Epithelial cell of esophagus (primary cell): ENCODE measurements at regions not wholly inside any gene's neighbourhood (a gene's known extent, or its start where the extent isn't known, plus 50 kb on each side); places are given as distances from the start of the nearest gene placed in this dataset.

ENCODE experiments used
- DNase-seq: peaks from one replicate; pipeline ENCODE4 v3.0.0; 2010; ENCODE audit warnings: low read depth
- H3K4me3 ChIP-seq: 2 replicates; pipeline ENCODE4 v1.5.1; 2011; ENCODE audit warnings: mild to moderate bottlenecking, low read length, control low read depth
- TF ChIP-seq, protein P1 (sequence below): IDR thresholded peaks from 2 replicates; pipeline ENCODE4 v1.5.1; 2011; ENCODE audit warnings: low read depth, mild to moderate bottlenecking, low read length, control low read depth, inconsistent platforms; ENCODE audit not compliant: insufficient read depth; ENCODE audit errors: missing control alignments

DNA sequence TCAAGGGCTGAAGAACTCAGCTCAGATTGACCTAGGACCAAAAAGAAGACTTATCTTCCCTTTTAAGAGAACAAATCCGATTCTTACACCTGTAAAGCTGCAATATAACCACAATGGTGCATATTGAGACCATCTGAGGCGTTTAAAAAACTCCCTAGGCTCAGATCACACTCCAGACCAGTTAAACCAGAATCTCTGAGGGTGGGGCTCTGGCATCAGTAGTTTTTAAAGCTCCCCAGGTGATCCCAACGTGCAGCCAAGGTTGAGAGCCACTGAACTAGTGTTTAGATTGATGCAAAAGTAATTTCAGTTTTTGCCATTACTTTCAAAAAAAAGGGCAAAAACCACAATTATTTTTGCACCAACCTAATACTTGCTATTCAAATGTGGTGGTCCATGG lies 73.9 kb upstream of the GPM6B start:
- TF ChIP-seq, protein P1, sequence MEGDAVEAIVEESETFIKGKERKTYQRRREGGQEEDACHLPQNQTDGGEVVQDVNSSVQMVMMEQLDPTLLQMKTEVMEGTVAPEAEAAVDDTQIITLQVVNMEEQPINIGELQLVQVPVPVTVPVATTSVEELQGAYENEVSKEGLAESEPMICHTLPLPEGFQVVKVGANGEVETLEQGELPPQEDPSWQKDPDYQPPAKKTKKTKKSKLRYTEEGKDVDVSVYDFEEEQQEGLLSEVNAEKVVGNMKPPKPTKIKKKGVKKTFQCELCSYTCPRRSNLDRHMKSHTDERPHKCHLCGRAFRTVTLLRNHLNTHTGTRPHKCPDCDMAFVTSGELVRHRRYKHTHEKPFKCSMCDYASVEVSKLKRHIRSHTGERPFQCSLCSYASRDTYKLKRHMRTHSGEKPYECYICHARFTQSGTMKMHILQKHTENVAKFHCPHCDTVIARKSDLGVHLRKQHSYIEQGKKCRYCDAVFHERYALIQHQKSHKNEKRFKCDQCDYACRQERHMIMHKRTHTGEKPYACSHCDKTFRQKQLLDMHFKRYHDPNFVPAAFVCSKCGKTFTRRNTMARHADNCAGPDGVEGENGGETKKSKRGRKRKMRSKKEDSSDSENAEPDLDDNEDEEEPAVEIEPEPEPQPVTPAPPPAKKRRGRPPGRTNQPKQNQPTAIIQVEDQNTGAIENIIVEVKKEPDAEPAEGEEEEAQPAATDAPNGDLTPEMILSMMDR = no peak
- peak; percentile 58 for DNase-seq
- H3K4me3 ChIP-seq = no peak overlapping the region

- TF ChIP-seq, protein P1 = no peak
- DNase-seq = no peak
- no peak overlapping the region for H3K4me3 ChIP-seq
Observed at GRCh38 chrX:13888284-13888683, 71.4 kb upstream of the GPM6B start.

DNA sequence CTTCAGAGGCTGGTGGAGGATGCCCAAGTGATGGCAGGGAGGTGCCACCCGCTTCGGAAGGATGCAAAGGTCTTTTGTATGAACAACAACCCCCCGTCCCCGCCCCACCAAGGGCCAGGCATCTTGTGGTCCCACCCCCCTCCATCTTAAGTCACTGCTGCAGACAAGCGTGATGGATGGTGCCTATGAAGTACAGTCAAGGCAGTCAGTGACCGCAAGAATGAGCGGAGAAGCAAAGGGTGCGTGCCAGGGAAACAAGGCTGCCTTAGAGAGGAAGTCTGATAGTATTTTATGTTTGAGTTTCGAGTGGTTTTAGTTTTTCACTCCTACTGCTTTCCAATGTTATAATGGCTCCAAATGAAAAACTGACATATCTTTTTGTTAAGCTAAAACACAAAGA lies 68.7 kb upstream of the GPM6B start:
- H3K4me3 ChIP-seq = no peak overlapping the region
- DNase-seq = no peak
- TF ChIP-seq, protein P1 = no peak

DNA sequence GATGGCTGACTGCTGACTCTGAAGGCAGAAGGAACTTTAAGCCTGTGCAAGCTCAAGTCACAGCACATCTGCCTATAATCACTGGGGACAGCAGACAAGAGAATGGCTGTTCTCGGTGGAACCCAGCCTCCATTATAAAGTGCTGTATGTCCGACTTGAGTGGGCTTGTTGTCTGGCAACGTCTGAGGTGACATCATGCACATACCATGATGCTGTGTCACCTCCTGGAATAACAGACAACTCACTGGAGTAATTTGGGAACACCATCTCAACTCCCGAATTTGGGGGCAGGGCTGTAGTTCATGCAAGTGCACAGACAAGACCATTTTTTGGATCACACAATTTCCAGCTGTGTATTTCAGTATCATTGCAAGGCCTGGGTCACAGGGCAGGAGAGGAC lies 59.8 kb upstream of the GPM6B start:
- no peak overlapping the region for H3K4me3 ChIP-seq
- DNase-seq = peak; percentile 68
- TF ChIP-seq, protein P1 = no peak

GRCh38 chrX:13875572-13875971 lies 58.7 kb upstream of the GPM6B start:
- DNase-seq = no peak
- TF ChIP-seq, protein P1 = no peak
- H3K4me3 ChIP-seq = no peak overlapping the region

- TF ChIP-seq, protein P1 = no peak
- DNase-seq = peak; percentile 11
Observed at GRCh38 chrX:13868591-13868990, 51.7 kb upstream of the GPM6B start.

More at GRCh38 chrX:13868591-13868990, 51.7 kb upstream of the GPM6B start:
- H3K4me3 ChIP-seq = no peak overlapping the region
